ENCODE measurements at regions not wholly inside any gene's neighbourhood (a gene's known extent, or its start where the extent isn't known, plus 50 kb on each side); places are given as distances from the start of the nearest gene placed in this dataset.

- no peak for DNase-seq
- in situ Hi-C loops (cut with MboI; ENCODE audit: low pct_unique_long_range_greater_than_20kb, low sequenced_read_pairs) = no loop called here
Measured at GRCh38 chr2:220499225-220499624, 871.8 kb downstream of the SLC4A3 start.

- in situ Hi-C loops (cut with MboI; ENCODE audit: low pct_unique_long_range_greater_than_20kb, low sequenced_read_pairs) = no loop called here
Measured at GRCh38 chr2:220502539-220502938, 875.1 kb downstream of the SLC4A3 start.

GRCh38 chr2:220503431-220503830 is 876.0 kb downstream of the SLC4A3 start:
- DNase-seq = no peak
- in situ Hi-C loops (cut with MboI; ENCODE audit: low pct_unique_long_range_greater_than_20kb, low sequenced_read_pairs) = no loop called here

More at GRCh38 chr2:220502539-220502938, 875.1 kb downstream of the SLC4A3 start:
- no peak for DNase-seq

GRCh38 chr2:220504938-220505503 is 877.6 kb downstream of the SLC4A3 start:
- in situ Hi-C loops (cut with MboI; ENCODE audit: low pct_unique_long_range_greater_than_20kb, low sequenced_read_pairs) = no loop called here
- DNase-seq = no peak

GRCh38 chr2:220506466-220506865 is 879.0 kb downstream of the SLC4A3 start:
- DNase-seq = no peak
- in situ Hi-C loops (cut with MboI; ENCODE audit: low pct_unique_long_range_greater_than_20kb, low sequenced_read_pairs) = no loop called here

GRCh38 chr2:220509096-220509757 is 881.8 kb downstream of the SLC4A3 start:
- no peak for DNase-seq
- in situ Hi-C loops (cut with MboI; ENCODE audit: low pct_unique_long_range_greater_than_20kb, low sequenced_read_pairs) = no loop called here

GRCh38 chr2:220509966-220510365 is 882.5 kb downstream of the SLC4A3 start:
- DNase-seq = no peak
- in situ Hi-C loops (cut with MboI; ENCODE audit: low pct_unique_long_range_greater_than_20kb, low sequenced_read_pairs) = no loop called here

- DNase-seq = no peak
- in situ Hi-C loops (cut with MboI; ENCODE audit: low pct_unique_long_range_greater_than_20kb, low sequenced_read_pairs) = no loop called here
Measured at GRCh38 chr2:220510668-220511067, 883.2 kb downstream of the SLC4A3 start.

- no peak for DNase-seq
- in situ Hi-C loops (cut with MboI; ENCODE audit: low pct_unique_long_range_greater_than_20kb, low sequenced_read_pairs) = no loop called here
Measured at GRCh38 chr2:220512419-220512818, 885.0 kb downstream of the SLC4A3 start.

GRCh38 chr2:220513573-220514288 is 886.3 kb downstream of the SLC4A3 start:
- no peak for DNase-seq
- in situ Hi-C loops (cut with MboI; ENCODE audit: low pct_unique_long_range_greater_than_20kb, low sequenced_read_pairs) = no loop called here

GRCh38 chr2:220521551-220521950 is 894.1 kb downstream of the SLC4A3 start:
- DNase-seq = no peak
- in situ Hi-C loops (cut with MboI; ENCODE audit: low pct_unique_long_range_greater_than_20kb, low sequenced_read_pairs) = no loop called here

GRCh38 chr2:220528180-220528675 is 900.8 kb downstream of the SLC4A3 start:
- in situ Hi-C loops (cut with MboI; ENCODE audit: low pct_unique_long_range_greater_than_20kb, low sequenced_read_pairs) = no loop called here
- DNase-seq = no peak

GRCh38 chr2:220531216-220531615 is 903.8 kb downstream of the SLC4A3 start:
- no peak for DNase-seq
- in situ Hi-C loops (cut with MboI; ENCODE audit: low pct_unique_long_range_greater_than_20kb, low sequenced_read_pairs) = no loop called here

GRCh38 chr2:220533485-220533884 is 906.1 kb downstream of the SLC4A3 start:
- in situ Hi-C loops (cut with MboI; ENCODE audit: low pct_unique_long_range_greater_than_20kb, low sequenced_read_pairs) = no loop called here
- DNase-seq = peak; percentile 4

GRCh38 chr2:220539481-220539880 is 912.1 kb downstream of the SLC4A3 start:
- DNase-seq = no peak
- in situ Hi-C loops (cut with MboI; ENCODE audit: low pct_unique_long_range_greater_than_20kb, low sequenced_read_pairs) = no loop called here

- no peak for DNase-seq
- in situ Hi-C loops (cut with MboI; ENCODE audit: low pct_unique_long_range_greater_than_20kb, low sequenced_read_pairs) = no loop called here
Measured at GRCh38 chr2:220544049-220544448, 916.6 kb downstream of the SLC4A3 start.

GRCh38 chr2:220550995-220551700 is 923.7 kb downstream of the SLC4A3 start:
- in situ Hi-C loops (cut with MboI; ENCODE audit: low pct_unique_long_range_greater_than_20kb, low sequenced_read_pairs) = no loop called here
- DNase-seq = no peak

- no peak for DNase-seq
- in situ Hi-C loops (cut with MboI; ENCODE audit: low pct_unique_long_range_greater_than_20kb, low sequenced_read_pairs) = no loop called here
Measured at GRCh38 chr2:220552790-220553535, 925.5 kb downstream of the SLC4A3 start.

- in situ Hi-C loops (cut with MboI; ENCODE audit: low pct_unique_long_range_greater_than_20kb, low sequenced_read_pairs) = no loop called here
- DNase-seq = no peak
Measured at GRCh38 chr2:220555961-220556630, 928.7 kb downstream of the SLC4A3 start.
